Glutamatergic neuron (in vitro differentiated cells): ENCODE measurements at regions not wholly inside any gene's neighbourhood (a gene's known extent, or its start where the extent isn't known, plus 50 kb on each side); places are given as distances from the start of the nearest gene placed in this dataset.
"Not testable (repeated sequence)": the region's sequence is repeated elsewhere in the genome, so short reads cannot be mapped to it uniquely, and the experiment has no call there.

ENCODE experiments used
- DNase-seq: peaks from one replicate; pipeline ENCODE4 v3.0.0; 2022
- H3K27ac Mint-ChIP-seq: one replicate; pipeline ENCODE4 v1.8.0; 2020; ENCODE audit warnings: mild to moderate bottlenecking, mixed read lengths, inconsistent platforms; ENCODE audit not compliant: unreplicated experiment
- H3K27me3 Mint-ChIP-seq: one replicate; pipeline ENCODE4 v1.8.0; 2020; ENCODE audit warnings: mild to moderate bottlenecking, moderate library complexity, mixed read lengths, inconsistent platforms; ENCODE audit not compliant: unreplicated experiment
- H3K36me3 Mint-ChIP-seq: one replicate; pipeline ENCODE4 v1.8.0; 2020; ENCODE audit warnings: mild to moderate bottlenecking, mixed read lengths, inconsistent platforms; ENCODE audit not compliant: unreplicated experiment
- H3K4me1 Mint-ChIP-seq: one replicate; pipeline ENCODE4 v1.8.0; 2020; ENCODE audit warnings: mild to moderate bottlenecking, low read depth, mixed read lengths, inconsistent platforms; ENCODE audit not compliant: unreplicated experiment
- H3K4me3 Mint-ChIP-seq: one replicate; pipeline ENCODE4 v1.8.0; 2020; ENCODE audit warnings: mild to moderate bottlenecking, mixed read lengths, inconsistent platforms; ENCODE audit not compliant: unreplicated experiment
- H3K9me3 Mint-ChIP-seq: one replicate; pipeline ENCODE4 v1.8.0; 2020; ENCODE audit warnings: mild to moderate bottlenecking, moderate library complexity, mixed read lengths, inconsistent platforms; ENCODE audit not compliant: unreplicated experiment
- CTCF ChIP-seq: fragments of 200-600 bp; sonication (generic); IDR thresholded peaks from one replicate; pipeline ENCODE4 v1.5.0; 2021; ENCODE audit not compliant: partially characterized antibody, unreplicated experiment

- Mint-ChIP-seq H3K27me3 (peaks cover 9% of the 10 kb centered on the region), H3K27ac (no peak overlapping the region), H3K4me3 (no peak overlapping the region), H3K4me1 (no peaks in the 10 kb centered on the region), H3K36me3 (peaks cover 8% of the 10 kb centered on the region), H3K9me3 (peaks cover 23% of the 10 kb centered on the region)
- DNase-seq = no peak
- TF ChIP-seq CTCF = no peak
Observed at GRCh38 chr14:105627701-105628100, 101.3 kb downstream of the TMEM121 start.

- peaks cover 23% of the 10 kb centered on the region for H3K9me3 Mint-ChIP-seq
- not testable (repeated sequence) for H3K27ac Mint-ChIP-seq, H3K36me3 Mint-ChIP-seq, H3K4me1 Mint-ChIP-seq, H3K27me3 Mint-ChIP-seq, H3K4me3 Mint-ChIP-seq, DNase-seq
Observed at GRCh38 chr14:105628126-105628525, 101.7 kb downstream of the TMEM121 start.

GRCh38 chr14:105628531-105629067 lies 102.2 kb downstream of the TMEM121 start:
- H3K4me1 Mint-ChIP-seq, H3K36me3 Mint-ChIP-seq, DNase-seq, H3K4me3 Mint-ChIP-seq, H3K27ac Mint-ChIP-seq, H3K27me3 Mint-ChIP-seq: not testable (repeated sequence)
- peaks cover 26% of the 10 kb centered on the region for H3K9me3 Mint-ChIP-seq

- H3K36me3 Mint-ChIP-seq, H3K4me1 Mint-ChIP-seq, DNase-seq, H3K4me3 Mint-ChIP-seq, H3K27ac Mint-ChIP-seq, H3K27me3 Mint-ChIP-seq: not testable (repeated sequence)
- peaks cover 26% of the 10 kb centered on the region for H3K9me3 Mint-ChIP-seq
Observed at GRCh38 chr14:105629091-105629885, 102.9 kb downstream of the TMEM121 start.

GRCh38 chr14:105629886-105630215 lies 103.5 kb downstream of the TMEM121 start:
- Mint-ChIP-seq H3K36me3 (peaks cover 8% of the 10 kb centered on the region), H3K27ac (no peak overlapping the region), H3K4me1 (no peaks in the 10 kb centered on the region), H3K9me3 (peaks cover 24% of the 10 kb centered on the region), H3K27me3 (peaks cover 11% of the 10 kb centered on the region), H3K4me3 (no peak overlapping the region)
- no peak for DNase-seq
- TF ChIP-seq CTCF = no peak

GRCh38 chr14:105630293-105630934 lies 104.0 kb downstream of the TMEM121 start:
- peaks cover 21% of the 10 kb centered on the region for H3K9me3 Mint-ChIP-seq
- DNase-seq, H3K36me3 Mint-ChIP-seq, H3K4me1 Mint-ChIP-seq, H3K27ac Mint-ChIP-seq, H3K4me3 Mint-ChIP-seq: not testable (repeated sequence)
- peaks cover 14% of the 10 kb centered on the region for H3K27me3 Mint-ChIP-seq

GRCh38 chr14:105630935-105631779 lies 104.8 kb downstream of the TMEM121 start:
- H3K4me3 Mint-ChIP-seq, H3K4me1 Mint-ChIP-seq, H3K36me3 Mint-ChIP-seq, DNase-seq, H3K27ac Mint-ChIP-seq: not testable (repeated sequence)
- H3K27me3 Mint-ChIP-seq = peaks cover 12% of the 10 kb centered on the region
- peaks cover 18% of the 10 kb centered on the region for H3K9me3 Mint-ChIP-seq
